NCI-H345 treated with DMSO at 0.1 percent for 48 hours (cell line): ENCODE measurements at regions not wholly inside any gene's neighbourhood (a gene's known extent, or its start where the extent isn't known, plus 50 kb on each side); places are given as distances from the start of the nearest gene placed in this dataset.

Experiments
- DNase-seq: peaks from one replicate; lab custom pipeline; 2025; ENCODE audit not compliant: unreplicated experiment; lab: John Stamatoyannopoulos, UW

DNA sequence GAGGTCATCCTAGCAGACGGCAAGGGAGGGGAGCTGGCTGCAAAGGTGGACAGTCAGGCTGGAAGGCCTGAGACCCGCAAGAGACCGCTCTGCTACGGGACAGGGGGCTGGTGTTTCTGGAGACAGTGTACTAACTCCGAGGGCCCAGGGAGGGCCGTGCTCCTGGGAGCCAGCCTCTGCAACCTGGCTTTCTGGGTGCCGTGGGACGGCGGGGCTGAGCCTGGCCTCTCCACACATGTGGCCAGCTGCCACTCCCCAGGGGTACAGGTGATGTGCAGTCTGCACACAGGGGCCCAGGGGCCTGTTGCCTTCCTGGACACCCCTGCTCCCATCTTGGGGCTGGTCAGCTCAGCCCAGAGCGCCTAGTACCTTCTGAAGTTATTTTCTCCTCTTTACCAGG is 92.2 kb downstream of the MRPL36 start:
- DNase-seq, result no peak

DNA sequence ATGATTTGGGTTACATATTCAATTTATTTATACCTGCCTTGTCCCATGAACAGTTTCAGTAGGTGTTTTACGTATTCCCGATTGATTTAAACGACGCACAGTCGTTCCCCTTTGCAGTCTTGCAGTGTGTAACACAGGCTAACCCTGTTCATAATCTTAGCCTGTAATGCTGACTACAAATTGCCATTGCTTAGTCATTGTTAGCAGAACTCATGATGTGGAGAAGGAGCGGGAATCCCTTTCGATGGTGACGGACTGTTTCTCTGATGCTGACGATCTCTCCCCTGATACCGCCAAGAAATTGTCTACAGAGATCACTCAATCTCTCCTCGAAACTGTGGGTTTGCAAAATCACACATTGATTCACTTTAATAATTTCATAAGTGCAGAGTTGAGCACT is 93.2 kb downstream of the MRPL36 start:
- no peak for DNase-seq

DNA sequence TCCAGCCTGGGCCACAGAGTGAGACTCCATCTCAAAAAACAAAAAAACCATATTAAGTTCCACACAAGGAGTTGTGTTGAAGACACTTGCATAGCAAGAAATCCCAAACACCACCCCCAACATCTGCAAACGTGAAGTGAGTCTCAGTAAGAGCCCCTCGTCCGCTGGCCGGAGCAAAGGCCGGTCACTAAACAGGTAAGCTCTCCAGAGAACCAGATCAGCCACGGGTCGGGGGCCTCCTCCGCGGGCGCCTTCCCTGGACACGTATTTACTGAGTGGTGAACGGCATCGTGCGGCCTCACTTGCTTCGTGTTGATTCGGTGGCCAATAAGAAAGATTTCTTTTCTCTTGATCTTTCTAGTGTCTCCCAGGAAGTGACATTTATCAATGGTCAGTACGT is 93.6 kb downstream of the MRPL36 start:
- DNase-seq, result no peak

DNA sequence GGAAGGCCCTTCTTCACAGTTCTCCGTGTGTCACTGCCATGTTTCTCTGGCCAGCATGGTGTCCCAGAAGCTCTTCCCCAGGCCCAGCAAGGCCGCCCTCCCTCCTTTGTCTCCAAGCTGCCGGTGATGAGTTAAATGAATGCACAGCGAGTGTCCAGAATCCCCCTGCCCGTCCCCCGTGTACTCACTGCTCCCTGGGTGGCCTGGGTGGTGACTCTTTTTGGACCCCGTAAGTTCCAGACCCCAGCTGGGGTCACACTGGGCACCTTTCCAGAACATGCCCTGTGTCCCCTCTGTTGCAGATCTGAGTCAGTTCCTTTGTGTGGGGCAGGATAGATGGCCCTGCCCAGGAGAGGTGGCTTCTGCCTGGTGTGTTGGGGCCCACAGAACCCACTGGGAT is 95.0 kb downstream of the MRPL36 start:
- no peak for DNase-seq

DNA sequence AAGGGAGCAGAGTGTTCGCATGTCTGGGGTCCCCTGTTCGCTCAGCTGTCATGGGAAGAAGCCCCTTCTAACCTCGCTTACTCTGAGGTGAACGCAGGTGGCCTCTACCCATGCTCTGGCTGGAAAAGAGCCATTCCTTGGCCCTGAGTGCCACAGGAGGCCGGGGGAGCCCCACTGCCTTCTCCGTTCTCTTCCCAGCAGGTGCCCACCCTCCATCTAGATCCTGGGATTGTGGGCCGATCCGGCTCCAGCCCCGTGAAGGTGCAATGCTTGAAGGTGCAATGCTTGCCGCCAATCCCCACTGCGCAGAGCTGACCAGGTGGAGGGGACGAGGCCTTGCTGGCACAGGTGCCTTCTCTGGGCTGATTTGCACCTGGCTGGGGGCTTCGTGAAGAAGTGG is 95.4 kb downstream of the MRPL36 start:
- DNase-seq, result no peak

DNA sequence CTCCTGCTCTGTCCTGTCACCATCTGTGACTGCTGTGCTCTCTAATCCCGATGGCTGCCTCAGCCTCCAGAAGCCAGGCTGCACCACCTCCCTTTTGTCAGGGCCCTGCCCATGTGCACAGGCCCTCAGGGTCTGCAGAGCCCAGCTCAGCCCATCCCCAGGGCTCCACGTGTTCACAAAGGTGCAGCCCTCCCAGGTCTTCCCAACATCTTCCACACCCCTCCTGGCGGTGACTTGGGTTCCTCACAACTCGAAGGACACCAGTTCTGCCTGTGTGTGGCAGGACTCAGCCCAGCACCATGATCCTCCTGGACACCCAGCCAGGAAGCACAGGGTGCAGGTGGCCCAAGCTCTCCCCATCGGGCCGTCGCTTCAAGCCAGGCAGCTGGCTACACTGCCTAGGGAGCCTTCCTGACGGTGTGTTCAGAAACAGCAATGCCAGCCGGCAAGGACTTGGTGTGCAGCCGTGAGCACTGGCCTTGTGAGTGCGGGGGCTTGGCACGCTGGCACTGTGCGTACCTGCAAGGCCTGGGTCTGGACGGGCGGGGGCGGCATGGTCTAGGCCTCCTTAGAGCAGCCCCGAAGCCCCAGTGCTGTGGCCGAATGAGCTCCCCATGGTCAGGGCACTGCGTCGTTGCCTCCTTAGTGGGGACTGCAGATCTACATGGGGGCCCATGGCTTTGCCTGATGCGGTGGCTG is 96.1 kb downstream of the MRPL36 start:
- DNase-seq, result no peak

- DNase-seq, result no peak
Observed at GRCh38 chr5:1702318-1702717, 97.3 kb downstream of the MRPL36 start.

- DNase-seq, result no peak
Observed at GRCh38 chr5:1701884-1702283, 97.8 kb downstream of the MRPL36 start.

- DNase-seq, result no peak
Observed at GRCh38 chr5:1701216-1701864, 98.3 kb downstream of the MRPL36 start.

DNA sequence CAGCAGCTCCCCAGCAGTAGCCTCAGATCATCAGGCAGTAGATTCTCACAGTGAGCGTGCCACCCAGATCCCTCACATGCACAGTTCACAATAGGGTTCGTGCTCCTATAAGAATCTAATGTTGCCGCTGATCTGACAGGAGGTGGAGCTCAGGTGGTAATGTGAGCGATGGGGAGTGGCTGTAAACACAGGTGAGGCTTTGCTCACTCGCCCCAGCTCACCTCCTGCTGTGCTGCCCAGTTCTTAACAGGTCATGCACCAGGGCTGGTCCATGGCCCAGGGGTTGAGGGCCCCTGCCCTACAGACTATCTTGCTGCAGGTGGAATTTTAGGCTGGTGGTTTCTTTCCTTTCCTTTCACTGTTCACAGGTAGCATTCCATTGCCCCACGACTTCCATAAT is 100.2 kb downstream of the MRPL36 start:
- no peak for DNase-seq

- DNase-seq, result no peak
Observed at GRCh38 chr5:1698589-1699316, 100.9 kb downstream of the MRPL36 start.

DNA sequence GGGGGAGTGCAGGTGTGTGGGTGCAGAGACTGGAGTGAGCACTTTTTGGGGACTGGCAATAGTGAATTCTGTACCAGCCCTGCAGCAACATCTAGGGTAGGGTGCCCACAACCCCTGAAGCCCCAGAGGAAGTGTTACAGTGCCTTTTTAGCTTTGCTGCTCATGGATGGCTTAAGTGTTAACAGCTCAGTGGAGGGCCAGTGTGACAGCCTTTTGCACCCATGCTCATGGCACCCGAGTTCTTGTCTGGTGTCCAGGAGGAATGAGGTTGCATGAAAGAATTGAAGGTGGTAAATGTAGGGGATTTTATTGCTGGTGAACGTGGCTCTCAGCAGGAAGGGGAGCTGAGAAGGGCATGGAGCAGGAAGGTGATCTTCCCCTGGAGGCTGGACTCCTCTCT is 107.3 kb downstream of the MRPL36 start:
- DNase-seq, result no peak

DNA sequence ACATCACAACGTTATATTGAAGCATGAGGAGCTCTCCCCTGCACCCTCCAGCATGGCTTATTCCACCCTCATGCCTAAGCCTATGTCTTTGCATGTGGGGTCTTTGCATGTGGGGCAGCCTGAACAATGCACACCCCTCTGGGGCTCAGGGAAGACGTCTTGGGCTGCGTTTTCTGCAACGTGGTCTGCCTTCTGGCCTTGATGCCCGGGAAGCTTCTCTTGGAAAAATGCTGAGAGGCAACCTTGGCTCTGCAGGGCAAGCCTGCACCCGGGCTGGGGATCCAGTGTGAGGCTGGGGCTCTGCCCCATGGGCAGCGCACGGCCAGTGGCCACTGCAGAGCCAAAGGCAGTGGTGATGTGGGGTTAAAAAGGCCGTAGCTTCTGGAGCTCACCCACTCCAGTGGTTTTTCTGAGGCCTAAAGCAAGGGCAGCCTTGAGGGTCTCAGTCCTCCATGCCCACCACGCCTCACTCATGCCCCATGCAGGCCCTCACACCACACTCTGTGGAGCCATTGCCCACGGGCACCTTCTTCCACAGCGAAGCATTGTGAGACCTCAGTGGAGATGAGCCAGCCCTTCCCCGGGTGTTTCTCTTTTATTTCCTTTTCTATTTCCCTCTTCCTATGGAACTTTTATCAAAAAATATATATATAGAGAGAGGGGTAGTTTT is 112.2 kb downstream of the MRPL36 start:
- no peak for DNase-seq

DNA sequence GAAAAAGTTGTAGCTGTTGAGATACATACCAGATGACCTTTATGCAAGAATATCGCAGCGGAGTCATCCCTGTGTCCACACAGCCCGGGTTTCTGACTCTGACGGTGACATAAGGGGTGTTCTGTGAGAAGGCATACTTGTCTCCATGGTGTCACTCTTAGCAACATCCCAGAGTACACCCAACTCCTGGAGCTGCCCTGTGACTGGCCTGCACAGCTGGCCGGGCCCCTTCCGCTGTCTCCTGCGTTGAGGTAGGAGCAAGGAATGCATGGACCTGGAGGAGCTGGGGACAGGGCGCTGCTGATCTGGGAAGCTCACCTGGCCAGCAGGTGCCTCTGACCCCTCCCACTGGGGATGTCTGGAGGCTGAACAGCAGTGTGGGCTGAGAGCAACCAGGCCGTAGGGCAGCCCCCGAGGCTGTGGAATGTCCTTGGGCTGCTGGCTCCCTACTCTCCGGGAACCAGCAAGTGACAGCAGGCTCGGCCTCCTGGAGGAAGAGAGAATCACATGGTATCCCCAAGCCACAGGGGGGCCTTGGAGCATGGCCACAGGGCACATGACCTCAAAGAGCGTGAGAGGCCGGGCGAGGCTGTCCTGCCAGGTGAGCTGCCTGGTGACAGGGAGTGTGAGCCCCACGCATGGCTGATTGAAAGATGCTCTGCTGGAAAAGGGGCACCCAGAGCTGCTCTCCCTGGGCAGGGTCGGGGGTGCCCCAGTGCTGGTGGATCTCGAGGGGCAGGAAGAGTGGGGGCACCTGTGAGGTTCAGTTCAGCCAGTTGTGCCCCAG is 113.4 kb downstream of the MRPL36 start:
- DNase-seq, result no peak

- DNase-seq, result no peak
Observed at GRCh38 chr5:1685066-1685465, 114.6 kb downstream of the MRPL36 start.

DNA sequence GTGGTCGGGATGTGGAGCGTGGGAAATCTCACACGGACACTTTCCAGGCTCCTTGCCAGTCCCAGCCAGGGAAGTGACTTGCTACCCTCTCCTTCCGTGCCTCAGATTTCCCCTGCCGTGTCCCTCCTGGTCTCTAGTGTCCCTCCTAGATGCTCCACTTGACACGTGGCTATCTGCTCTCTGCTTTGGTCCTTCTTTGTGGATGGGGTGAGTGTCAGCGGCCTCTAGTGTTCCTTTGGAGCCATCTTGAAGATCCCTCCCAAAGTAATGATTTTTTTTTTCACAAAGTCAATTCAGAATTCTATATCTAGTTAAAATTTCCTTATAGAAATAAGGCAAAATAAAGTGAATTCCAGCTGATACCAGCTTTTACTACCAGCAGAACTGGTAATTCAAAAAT is 117.7 kb downstream of the MRPL36 start:
- DNase-seq, result no peak

DNA sequence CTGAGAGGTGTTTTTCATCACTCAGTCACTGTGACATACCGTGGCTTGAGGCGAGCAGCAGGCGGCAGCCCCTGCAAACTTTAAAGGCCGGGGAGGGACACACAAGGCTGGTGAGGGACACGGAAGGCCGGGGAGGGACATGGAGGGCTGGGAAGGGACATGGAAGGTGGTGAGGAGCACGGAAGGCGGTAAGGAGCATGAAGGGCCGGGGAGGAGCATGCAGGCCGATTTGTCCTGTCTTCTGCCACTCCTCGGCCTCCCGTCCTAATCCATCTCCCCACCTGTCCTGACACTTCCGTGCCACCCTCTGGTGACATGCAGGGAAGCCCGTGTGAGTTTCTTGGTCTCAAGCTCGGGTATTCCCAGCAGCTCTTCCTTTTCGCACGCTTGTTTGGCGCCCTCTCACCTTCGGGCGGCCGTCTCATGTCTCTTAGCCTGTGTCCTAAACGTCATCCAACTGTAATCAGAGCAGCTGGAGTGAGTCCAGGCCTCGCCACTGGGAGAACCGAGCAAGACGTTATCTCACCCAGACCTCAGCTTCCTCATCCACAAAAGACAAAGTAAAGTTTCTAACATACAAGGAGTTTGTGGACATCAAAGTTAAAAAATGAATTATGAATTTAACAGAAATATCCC is 126.5 kb downstream of the MRPL36 start:
- no peak for DNase-seq

GRCh38 chr5:1672396-1672795 is 127.2 kb downstream of the MRPL36 start:
- DNase-seq, result no peak

GRCh38 chr5:1671351-1671750 is 128.3 kb downstream of the MRPL36 start:
- DNase-seq, result no peak

- DNase-seq, result no peak
Observed at GRCh38 chr5:1670351-1670750, 129.3 kb downstream of the MRPL36 start.
